ENCODE measurements at regions not wholly inside any gene's neighbourhood (a gene's known extent, or its start where the extent isn't known, plus 50 kb on each side); places are given as distances from the start of the nearest gene placed in this dataset.

GRCh38 chr2:106954304-106954703 lies 68.3 kb upstream of the ST6GAL2 start:
- WGBS (ENCODE audit: low lambda C conversion rate): 85% methylated on average over 3 of the region's 3 CpGs
- ChIA-PET CTCF (no interaction called here), POLR2A (no interaction called here)
- Histone ChIP-seq H3K9me3 (no peaks in the 10 kb centered on the region), H3K9ac (no peak overlapping the region; the same call in 1 of the 2 replicates), H3K36me3 (replicated peaks in 1 of 2; ENCODE audit: control insufficient read depth in 1 of 2, insufficient read depth in 2 of 2, low read length in 1 of 2) (no peaks in the 10 kb centered on the region), H3K27me3 (ENCODE audit: insufficient read depth) (no peaks in the 10 kb centered on the region), H3K4me1 (ENCODE audit: control insufficient read depth in 1 of 2, insufficient read depth in 2 of 2, low read depth in 1 of 2, low read length in 1 of 2) (peaks cover 9 to 22% of the 10 kb centered on the region in 2 experiments), H3K27ac (ENCODE audit: low read depth in 2 of 2, low read length in 1 of 2) (peak overlapping the region; percentile 35 to 100; a peak in 3 of 4 replicates), H3K4me3 (ENCODE audit: low read depth in 2 of 2, low read length in 1 of 2) (no peak overlapping the region), H3K79me2 (ENCODE audit: insufficient read depth) (no peaks in the 10 kb centered on the region), H3K4me2 (no peak overlapping the region), H3F3A (replicated peaks; ENCODE audit: insufficient read depth) (peaks cover 3% of the 10 kb centered on the region), H3K9me2 (no peaks in the 10 kb centered on the region), H4K20me1 (ENCODE audit: insufficient read depth) (no peaks in the 10 kb centered on the region), H2AFZ (ENCODE audit: low read depth) (no peak overlapping the region)
- DNase-seq: no peak
- no peak for TF ChIP-seq MXI1 (IDR thresholded peaks at IDR 0.05; ENCODE audit: low read depth, low read length)

- Histone ChIP-seq H2AFZ (ENCODE audit: low read depth) (no peak overlapping the region), H3K4me1 (ENCODE audit: control insufficient read depth in 1 of 2, insufficient read depth in 2 of 2, low read depth in 1 of 2, low read length in 1 of 2) (peaks cover 20 to 35% of the 10 kb centered on the region in 2 experiments), H3K4me3 (ENCODE audit: low read depth in 2 of 2, low read length in 1 of 2) (peak overlapping the region; percentile 33 to 45; a peak in 3 of 4 replicates), H3K9me2 (no peaks in the 10 kb centered on the region), H3K36me3 (replicated peaks in 1 of 2; ENCODE audit: control insufficient read depth in 1 of 2, insufficient read depth in 2 of 2, low read length in 1 of 2) (no peaks in the 10 kb centered on the region), H3K4me2 (peak overlapping the region; percentile 81), H3K27ac (ENCODE audit: low read depth in 2 of 2, low read length in 1 of 2) (peak overlapping the region; percentile 98 to 100), H3K79me2 (ENCODE audit: insufficient read depth) (no peaks in the 10 kb centered on the region), H4K20me1 (ENCODE audit: insufficient read depth) (no peaks in the 10 kb centered on the region), H3K9ac (peak overlapping the region; percentile 73; the same call in 1 of the 2 replicates), H3K27me3 (ENCODE audit: insufficient read depth) (no peaks in the 10 kb centered on the region), H3K9me3 (no peaks in the 10 kb centered on the region), H3F3A (replicated peaks; ENCODE audit: insufficient read depth) (peaks cover 19% of the 10 kb centered on the region)
- POLR2A ChIA-PET: interaction anchor here (1.4 kb wide), 1 partner anchor 70 kb away, joined by 6 read pairs; the partner anchor contains the start of gene ST6GAL2
- peak; percentile 55 for DNase-seq
- peak; percentile 68; the same call in 1 of the 2 replicates for TF ChIP-seq RFX5 (IDR thresholded peaks at IDR 0.05; ENCODE audit: low read length)
- peak; percentile 6; the same call in 1 of the 2 replicates for TF ChIP-seq SMC3 (IDR thresholded peaks at IDR 0.05; ENCODE audit: low read depth, low read length)
- TF ChIP-seq, protein P1, sequence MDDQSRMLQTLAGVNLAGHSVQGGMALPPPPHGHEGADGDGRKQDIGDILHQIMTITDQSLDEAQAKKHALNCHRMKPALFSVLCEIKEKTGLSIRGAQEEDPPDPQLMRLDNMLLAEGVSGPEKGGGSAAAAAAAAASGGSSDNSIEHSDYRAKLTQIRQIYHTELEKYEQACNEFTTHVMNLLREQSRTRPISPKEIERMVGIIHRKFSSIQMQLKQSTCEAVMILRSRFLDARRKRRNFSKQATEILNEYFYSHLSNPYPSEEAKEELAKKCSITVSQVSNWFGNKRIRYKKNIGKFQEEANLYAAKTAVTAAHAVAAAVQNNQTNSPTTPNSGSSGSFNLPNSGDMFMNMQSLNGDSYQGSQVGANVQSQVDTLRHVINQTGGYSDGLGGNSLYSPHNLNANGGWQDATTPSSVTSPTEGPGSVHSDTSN (IDR thresholded peaks at IDR 0.05): peak; percentile 33; the same call in 1 of the 2 replicates
- no peak for TF ChIP-seq FOSL2 (IDR thresholded peaks at IDR 0.05; ENCODE audit: borderline replicate concordance, low read depth)
- no peak for TF ChIP-seq YY1 (IDR thresholded peaks at IDR 0.05; ENCODE audit: low read depth)
- TF ChIP-seq RAD21 (IDR thresholded peaks at IDR 0.05; ENCODE audit: low read length): peak; percentile 33
- TF ChIP-seq MXI1 (IDR thresholded peaks at IDR 0.05; ENCODE audit: low read depth, low read length): peak; percentile 43; the same call in 1 of the 2 replicates
- CTCF ChIA-PET: interaction anchor here (1.1 kb wide), 1 partner anchor 69 kb away, joined by 5 read pairs; no protein-coding TSS in a partner anchor
- 15% methylated on average over 7 of the region's 7 CpGs for WGBS (ENCODE audit: low lambda C conversion rate)
Measured at GRCh38 chr2:106956416-106956815, 70.4 kb upstream of the ST6GAL2 start.

GRCh38 chr2:106956879-106957278 lies 70.9 kb upstream of the ST6GAL2 start:
- Histone ChIP-seq H3K9me2 (no peaks in the 10 kb centered on the region), H3K36me3 (replicated peaks in 1 of 2; ENCODE audit: control insufficient read depth in 1 of 2, insufficient read depth in 2 of 2, low read length in 1 of 2) (no peaks in the 10 kb centered on the region), H3K79me2 (ENCODE audit: insufficient read depth) (no peaks in the 10 kb centered on the region), H3K4me3 (ENCODE audit: low read depth in 2 of 2, low read length in 1 of 2) (peak overlapping the region; percentile 33 to 45; a peak in 3 of 4 replicates), H3K27ac (ENCODE audit: low read depth in 2 of 2, low read length in 1 of 2) (peak overlapping the region; percentile 98 to 100), H3K9me3 (no peaks in the 10 kb centered on the region), H3K4me2 (peak overlapping the region; percentile 81), H3K27me3 (ENCODE audit: insufficient read depth) (no peaks in the 10 kb centered on the region), H3K9ac (peak overlapping the region; percentile 73; the same call in 1 of the 2 replicates), H3K4me1 (ENCODE audit: control insufficient read depth in 1 of 2, insufficient read depth in 2 of 2, low read depth in 1 of 2, low read length in 1 of 2) (peaks cover 20 to 39% of the 10 kb centered on the region in 2 experiments), H2AFZ (ENCODE audit: low read depth) (no peak overlapping the region), H3F3A (replicated peaks; ENCODE audit: insufficient read depth) (peaks cover 19% of the 10 kb centered on the region), H4K20me1 (ENCODE audit: insufficient read depth) (no peaks in the 10 kb centered on the region)
- CTCF ChIA-PET: interaction anchor here (0.6 to 1.1 kb wide), 2 partner anchors 68 to 70 kb away, joined by 3 to 5 read pairs; no protein-coding TSS in a partner anchor
- peak; percentile 57 for DNase-seq
- POLR2A ChIA-PET: no interaction called here
- WGBS (ENCODE audit: low lambda C conversion rate): 6% methylated on average over 3 of the region's 3 CpGs
- peak; percentile 96 for TF ChIP-seq POLR2AphosphoS5 (IDR thresholded peaks at IDR 0.05; ENCODE audit: low read depth, low read length)
- peak; percentile 96 for TF ChIP-seq TEAD4 (IDR thresholded peaks at IDR 0.05; ENCODE audit: borderline replicate concordance, insufficient read depth)
- peak; percentile 31; the same call in 1 of the 2 replicates for TF ChIP-seq ELF1 (IDR thresholded peaks at IDR 0.05)
- peak; percentile 40 for TF ChIP-seq RAD21 (IDR thresholded peaks at IDR 0.05; ENCODE audit: low read length)
- TF ChIP-seq, protein P2, sequence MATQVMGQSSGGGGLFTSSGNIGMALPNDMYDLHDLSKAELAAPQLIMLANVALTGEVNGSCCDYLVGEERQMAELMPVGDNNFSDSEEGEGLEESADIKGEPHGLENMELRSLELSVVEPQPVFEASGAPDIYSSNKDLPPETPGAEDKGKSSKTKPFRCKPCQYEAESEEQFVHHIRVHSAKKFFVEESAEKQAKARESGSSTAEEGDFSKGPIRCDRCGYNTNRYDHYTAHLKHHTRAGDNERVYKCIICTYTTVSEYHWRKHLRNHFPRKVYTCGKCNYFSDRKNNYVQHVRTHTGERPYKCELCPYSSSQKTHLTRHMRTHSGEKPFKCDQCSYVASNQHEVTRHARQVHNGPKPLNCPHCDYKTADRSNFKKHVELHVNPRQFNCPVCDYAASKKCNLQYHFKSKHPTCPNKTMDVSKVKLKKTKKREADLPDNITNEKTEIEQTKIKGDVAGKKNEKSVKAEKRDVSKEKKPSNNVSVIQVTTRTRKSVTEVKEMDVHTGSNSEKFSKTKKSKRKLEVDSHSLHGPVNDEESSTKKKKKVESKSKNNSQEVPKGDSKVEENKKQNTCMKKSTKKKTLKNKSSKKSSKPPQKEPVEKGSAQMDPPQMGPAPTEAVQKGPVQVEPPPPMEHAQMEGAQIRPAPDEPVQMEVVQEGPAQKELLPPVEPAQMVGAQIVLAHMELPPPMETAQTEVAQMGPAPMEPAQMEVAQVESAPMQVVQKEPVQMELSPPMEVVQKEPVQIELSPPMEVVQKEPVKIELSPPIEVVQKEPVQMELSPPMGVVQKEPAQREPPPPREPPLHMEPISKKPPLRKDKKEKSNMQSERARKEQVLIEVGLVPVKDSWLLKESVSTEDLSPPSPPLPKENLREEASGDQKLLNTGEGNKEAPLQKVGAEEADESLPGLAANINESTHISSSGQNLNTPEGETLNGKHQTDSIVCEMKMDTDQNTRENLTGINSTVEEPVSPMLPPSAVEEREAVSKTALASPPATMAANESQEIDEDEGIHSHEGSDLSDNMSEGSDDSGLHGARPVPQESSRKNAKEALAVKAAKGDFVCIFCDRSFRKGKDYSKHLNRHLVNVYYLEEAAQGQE (IDR thresholded peaks at IDR 0.05; ENCODE audit: low read depth, low read length): peak; percentile 78
- peak; percentile 70; the same call in 1 of the 2 replicates for TF ChIP-seq FOXJ3 (CRISPR knock-in tag; IDR thresholded peaks at IDR 0.05)
- peak; percentile 86 for TF ChIP-seq CHD2 (IDR thresholded peaks at IDR 0.05; ENCODE audit: low read length, partially characterized antibody)
- TF ChIP-seq, protein P3, sequence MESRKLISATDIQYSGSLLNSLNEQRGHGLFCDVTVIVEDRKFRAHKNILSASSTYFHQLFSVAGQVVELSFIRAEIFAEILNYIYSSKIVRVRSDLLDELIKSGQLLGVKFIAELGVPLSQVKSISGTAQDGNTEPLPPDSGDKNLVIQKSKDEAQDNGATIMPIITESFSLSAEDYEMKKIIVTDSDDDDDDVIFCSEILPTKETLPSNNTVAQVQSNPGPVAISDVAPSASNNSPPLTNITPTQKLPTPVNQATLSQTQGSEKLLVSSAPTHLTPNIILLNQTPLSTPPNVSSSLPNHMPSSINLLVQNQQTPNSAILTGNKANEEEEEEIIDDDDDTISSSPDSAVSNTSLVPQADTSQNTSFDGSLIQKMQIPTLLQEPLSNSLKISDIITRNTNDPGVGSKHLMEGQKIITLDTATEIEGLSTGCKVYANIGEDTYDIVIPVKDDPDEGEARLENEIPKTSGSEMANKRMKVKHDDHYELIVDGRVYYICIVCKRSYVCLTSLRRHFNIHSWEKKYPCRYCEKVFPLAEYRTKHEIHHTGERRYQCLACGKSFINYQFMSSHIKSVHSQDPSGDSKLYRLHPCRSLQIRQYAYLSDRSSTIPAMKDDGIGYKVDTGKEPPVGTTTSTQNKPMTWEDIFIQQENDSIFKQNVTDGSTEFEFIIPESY (IDR thresholded peaks at IDR 0.05; ENCODE audit: borderline replicate concordance, low read depth): peak; percentile 88

Measured in SK-N-SH (cell line).